Body of pancreas (tissue), 4 donors: ENCODE measurements at regions not wholly inside any gene's neighbourhood (a gene's known extent, or its start where the extent isn't known, plus 50 kb on each side); places are given as distances from the start of the nearest gene placed in this dataset.

Experiments
- POLR2A ChIP-seq, 3 donors: fragments of 450-650 bp; IDR thresholded peaks; one replicate each; pipeline ENCODE4 v1.6.1; 2016; ENCODE audit warnings: antibody characterized with exemption in 3 of 3, mild to moderate bottlenecking in 2 of 3
- TF ChIP-seq, protein P1 (sequence below), 7 experiments: fragments of 450-650 bp in 4 of 7; fragments of 200-600 bp in 3 of 7; sonication (generic) in 3 of 7; IDR thresholded peaks; one replicate each; pipeline ENCODE4 v1.5.1; 2016 to 2019; ENCODE audit warnings: antibody characterized with exemption in 7 of 7

DNA sequence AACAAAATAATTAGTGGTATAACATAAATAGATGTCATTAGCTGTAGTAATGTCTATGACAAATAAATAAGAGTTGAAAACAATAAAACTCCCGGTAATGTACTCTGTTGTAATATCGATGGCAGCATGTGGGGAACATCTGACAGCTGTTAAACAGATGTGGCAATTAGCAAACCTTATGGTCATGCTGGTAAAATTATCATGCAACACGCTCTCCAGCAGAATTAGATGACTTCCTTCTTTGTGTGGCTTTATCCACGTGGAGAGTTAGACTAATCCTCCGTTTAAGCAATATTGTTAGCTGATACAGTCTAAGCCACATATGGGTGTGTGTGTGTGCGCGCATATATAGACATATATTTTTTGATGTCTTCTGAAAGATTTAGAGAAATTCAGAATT is 77.7 kb upstream of the ZFP64 start:
- TF ChIP-seq, protein P1, sequence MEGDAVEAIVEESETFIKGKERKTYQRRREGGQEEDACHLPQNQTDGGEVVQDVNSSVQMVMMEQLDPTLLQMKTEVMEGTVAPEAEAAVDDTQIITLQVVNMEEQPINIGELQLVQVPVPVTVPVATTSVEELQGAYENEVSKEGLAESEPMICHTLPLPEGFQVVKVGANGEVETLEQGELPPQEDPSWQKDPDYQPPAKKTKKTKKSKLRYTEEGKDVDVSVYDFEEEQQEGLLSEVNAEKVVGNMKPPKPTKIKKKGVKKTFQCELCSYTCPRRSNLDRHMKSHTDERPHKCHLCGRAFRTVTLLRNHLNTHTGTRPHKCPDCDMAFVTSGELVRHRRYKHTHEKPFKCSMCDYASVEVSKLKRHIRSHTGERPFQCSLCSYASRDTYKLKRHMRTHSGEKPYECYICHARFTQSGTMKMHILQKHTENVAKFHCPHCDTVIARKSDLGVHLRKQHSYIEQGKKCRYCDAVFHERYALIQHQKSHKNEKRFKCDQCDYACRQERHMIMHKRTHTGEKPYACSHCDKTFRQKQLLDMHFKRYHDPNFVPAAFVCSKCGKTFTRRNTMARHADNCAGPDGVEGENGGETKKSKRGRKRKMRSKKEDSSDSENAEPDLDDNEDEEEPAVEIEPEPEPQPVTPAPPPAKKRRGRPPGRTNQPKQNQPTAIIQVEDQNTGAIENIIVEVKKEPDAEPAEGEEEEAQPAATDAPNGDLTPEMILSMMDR (IDR thresholded peaks at IDR 0.05): no peak
- TF ChIP-seq POLR2A (IDR thresholded peaks at IDR 0.05): no peak
